Skeletal muscle tissue (tissue), 3 donors: ENCODE measurements at regions not wholly inside any gene's neighbourhood (a gene's known extent, or its start where the extent isn't known, plus 50 kb on each side); places are given as distances from the start of the nearest gene placed in this dataset.

Experiments
- H3K27ac ChIP-seq: one replicate; pipeline ENCODE4 v1.7.0; 2013; ENCODE audit warnings: mild to moderate bottlenecking, low read depth, low read length, inconsistent platforms
- H3K27me3 ChIP-seq, 3 donors: one replicate each; pipeline ENCODE4 v1.7.0; 2013; ENCODE audit warnings: low read length in 3 of 3; ENCODE audit not compliant: control insufficient read depth in 3 of 3, insufficient read depth in 3 of 3
- H3K36me3 ChIP-seq, 3 donors: one replicate each; pipeline ENCODE4 v1.7.0; 2013; ENCODE audit warnings: low read length in 3 of 3; ENCODE audit not compliant: control insufficient read depth in 3 of 3, insufficient read depth in 3 of 3
- H3K4me1 ChIP-seq, 3 donors: one replicate each; pipeline ENCODE4 v1.7.0; 2013; ENCODE audit warnings: low read length in 3 of 3, mild to moderate bottlenecking in 3 of 3; ENCODE audit not compliant: control insufficient read depth in 3 of 3, insufficient read depth in 3 of 3
- H3K4me3 ChIP-seq, 3 donors: one replicate each; pipeline ENCODE4 v1.7.0; 2013; ENCODE audit warnings: low read length in 3 of 3
- H3K9ac ChIP-seq, 3 donors: one replicate each; pipeline ENCODE4 v1.7.0; 2013; ENCODE audit warnings: low read length in 3 of 3, mild to moderate bottlenecking in 3 of 3, moderate library complexity in 2 of 3, low read depth in 1 of 3
- H3K9me3 ChIP-seq, 3 donors: one replicate each; pipeline ENCODE4 v1.7.0; 2013; ENCODE audit warnings: low read length in 3 of 3; ENCODE audit not compliant: control insufficient read depth in 3 of 3
- donor health status: Osteomylitis.

- Histone ChIP-seq H3K27me3 (no peaks in the 10 kb centered on the region), H3K4me3 (no peak overlapping the region), H3K27ac (no peak overlapping the region), H3K4me1 (no peaks in the 10 kb centered on the region), H3K9ac (no peak overlapping the region), H3K9me3 (no peaks in the 10 kb centered on the region), H3K36me3 (no peaks in the 10 kb centered on the region)
Observed at GRCh38 chr18:27771571-27771970, 405.4 kb downstream of the CDH2 start.

GRCh38 chr18:27769152-27769551, 407.8 kb downstream of the CDH2 start:
- Histone ChIP-seq H3K4me3 (no peak overlapping the region), H3K27me3 (no peaks in the 10 kb centered on the region), H3K9me3 (no peaks in the 10 kb centered on the region), H3K4me1 (no peaks in the 10 kb centered on the region), H3K36me3 (no peaks in the 10 kb centered on the region), H3K27ac (no peak overlapping the region), H3K9ac (no peak overlapping the region)

GRCh38 chr18:27763936-27764335, 413.0 kb downstream of the CDH2 start:
- H3K9me3 ChIP-seq = no peaks in the 10 kb centered on the region
- no peaks in the 10 kb centered on the region for H3K4me1 ChIP-seq
- H3K27ac ChIP-seq = no peak overlapping the region

GRCh38 chr18:27763341-27763740, 413.6 kb downstream of the CDH2 start:
- Histone ChIP-seq H3K27me3 (no peaks in the 10 kb centered on the region), H3K4me1 (no peaks in the 10 kb centered on the region), H3K4me3 (no peak overlapping the region), H3K27ac (no peak overlapping the region), H3K9me3 (no peaks in the 10 kb centered on the region), H3K36me3 (no peaks in the 10 kb centered on the region), H3K9ac (no peak overlapping the region)

More at GRCh38 chr18:27763936-27764335, 413.0 kb downstream of the CDH2 start:
- no peak overlapping the region for H3K4me3 ChIP-seq
- no peaks in the 10 kb centered on the region for H3K36me3 ChIP-seq
- no peaks in the 10 kb centered on the region for H3K27me3 ChIP-seq
- H3K9ac ChIP-seq = no peak overlapping the region

GRCh38 chr18:27762054-27762453, 414.9 kb downstream of the CDH2 start:
- Histone ChIP-seq H3K4me3 (no peak overlapping the region), H3K36me3 (no peaks in the 10 kb centered on the region), H3K27ac (no peak overlapping the region), H3K9ac (no peak overlapping the region), H3K27me3 (no peaks in the 10 kb centered on the region), H3K4me1 (no peaks in the 10 kb centered on the region), H3K9me3 (no peaks in the 10 kb centered on the region)

- Histone ChIP-seq H3K27me3 (no peaks in the 10 kb centered on the region), H3K9ac (no peak overlapping the region), H3K9me3 (no peaks in the 10 kb centered on the region), H3K36me3 (no peaks in the 10 kb centered on the region), H3K27ac (no peak overlapping the region), H3K4me3 (no peak overlapping the region), H3K4me1 (no peaks in the 10 kb centered on the region)
Observed at GRCh38 chr18:27752944-27753343, 424.0 kb downstream of the CDH2 start.

GRCh38 chr18:27750923-27751322, 426.0 kb downstream of the CDH2 start:
- H3K4me1 ChIP-seq = no peaks in the 10 kb centered on the region
- no peak overlapping the region for H3K27ac ChIP-seq
- H3K9me3 ChIP-seq = no peaks in the 10 kb centered on the region
- no peaks in the 10 kb centered on the region for H3K36me3 ChIP-seq
- no peak overlapping the region for H3K4me3 ChIP-seq
- H3K27me3 ChIP-seq = no peaks in the 10 kb centered on the region
- H3K9ac ChIP-seq = no peak overlapping the region

- Histone ChIP-seq H3K27me3 (no peaks in the 10 kb centered on the region), H3K4me1 (no peaks in the 10 kb centered on the region), H3K36me3 (no peaks in the 10 kb centered on the region), H3K4me3 (no peak overlapping the region), H3K9me3 (no peaks in the 10 kb centered on the region), H3K9ac (no peak overlapping the region), H3K27ac (no peak overlapping the region)
Observed at GRCh38 chr18:27750014-27750413, 426.9 kb downstream of the CDH2 start.

GRCh38 chr18:27749194-27749593, 427.7 kb downstream of the CDH2 start:
- H3K4me3 ChIP-seq = no peak overlapping the region
- no peak overlapping the region for H3K27ac ChIP-seq
- no peak overlapping the region for H3K9ac ChIP-seq
- no peaks in the 10 kb centered on the region for H3K9me3 ChIP-seq
- no peaks in the 10 kb centered on the region for H3K27me3 ChIP-seq
- no peaks in the 10 kb centered on the region for H3K4me1 ChIP-seq
- H3K36me3 ChIP-seq = no peaks in the 10 kb centered on the region

- no peak overlapping the region for H3K27ac ChIP-seq
- no peaks in the 10 kb centered on the region for H3K9me3 ChIP-seq
- no peak overlapping the region for H3K4me3 ChIP-seq
- H3K27me3 ChIP-seq = no peaks in the 10 kb centered on the region
- H3K9ac ChIP-seq = no peak overlapping the region
- no peaks in the 10 kb centered on the region for H3K36me3 ChIP-seq
- no peaks in the 10 kb centered on the region for H3K4me1 ChIP-seq
Observed at GRCh38 chr18:27746241-27746640, 430.7 kb downstream of the CDH2 start.

GRCh38 chr18:27735117-27735516, 441.8 kb downstream of the CDH2 start:
- Histone ChIP-seq H3K27me3 (no peaks in the 10 kb centered on the region), H3K9ac (no peak overlapping the region), H3K36me3 (no peaks in the 10 kb centered on the region), H3K4me3 (no peak overlapping the region), H3K27ac (no peak overlapping the region), H3K9me3 (no peaks in the 10 kb centered on the region), H3K4me1 (no peaks in the 10 kb centered on the region)
